GM12865 (cell line): ENCODE measurements at regions not wholly inside any gene's neighbourhood (a gene's known extent, or its start where the extent isn't known, plus 50 kb on each side); places are given as distances from the start of the nearest gene placed in this dataset.

Experiments used
- DNase-seq: peaks from one replicate; pipeline ENCODE4 v3.0.0; 2010; ENCODE audit warnings: low read depth
- H3K4me3 ChIP-seq: 2 replicates; pipeline ENCODE4 v1.5.1; 2011; ENCODE audit warnings: mild to moderate bottlenecking, low read depth, low read length, control low read depth
- TF ChIP-seq, protein P1 (sequence below): IDR thresholded peaks from 2 replicates; pipeline ENCODE4 v1.5.1; 2011; ENCODE audit warnings: low read length, control low read depth, low read depth, inconsistent platforms; ENCODE audit not compliant: insufficient read depth; ENCODE audit errors: missing control alignments

DNA sequence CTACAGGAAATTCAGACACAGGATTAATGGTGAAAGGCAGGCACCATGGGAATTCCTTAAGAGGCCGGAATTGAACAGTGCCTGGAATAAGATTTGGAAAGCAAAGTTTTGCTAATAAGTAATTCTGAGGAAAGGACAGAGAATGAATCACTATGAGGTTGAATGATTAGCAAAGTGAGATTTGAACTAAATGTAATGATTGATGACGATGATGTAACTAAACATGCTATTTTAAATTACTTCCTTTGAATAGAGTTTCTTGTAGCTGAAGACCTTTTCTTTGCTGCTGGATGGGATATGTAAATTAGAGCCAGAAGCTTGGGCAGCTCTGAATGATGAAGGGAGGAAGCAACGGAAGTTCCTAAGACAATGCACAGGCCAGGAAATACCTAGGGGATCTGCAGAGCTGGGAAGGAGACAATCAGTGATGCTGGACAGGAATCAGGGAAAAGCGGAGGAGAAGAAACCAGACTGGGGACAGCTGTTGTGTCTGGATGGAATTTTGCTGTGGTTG, 482.0 kb downstream of the PSAT1 start:
- H3K4me3 ChIP-seq = no peak overlapping the region
- TF ChIP-seq, protein P1, sequence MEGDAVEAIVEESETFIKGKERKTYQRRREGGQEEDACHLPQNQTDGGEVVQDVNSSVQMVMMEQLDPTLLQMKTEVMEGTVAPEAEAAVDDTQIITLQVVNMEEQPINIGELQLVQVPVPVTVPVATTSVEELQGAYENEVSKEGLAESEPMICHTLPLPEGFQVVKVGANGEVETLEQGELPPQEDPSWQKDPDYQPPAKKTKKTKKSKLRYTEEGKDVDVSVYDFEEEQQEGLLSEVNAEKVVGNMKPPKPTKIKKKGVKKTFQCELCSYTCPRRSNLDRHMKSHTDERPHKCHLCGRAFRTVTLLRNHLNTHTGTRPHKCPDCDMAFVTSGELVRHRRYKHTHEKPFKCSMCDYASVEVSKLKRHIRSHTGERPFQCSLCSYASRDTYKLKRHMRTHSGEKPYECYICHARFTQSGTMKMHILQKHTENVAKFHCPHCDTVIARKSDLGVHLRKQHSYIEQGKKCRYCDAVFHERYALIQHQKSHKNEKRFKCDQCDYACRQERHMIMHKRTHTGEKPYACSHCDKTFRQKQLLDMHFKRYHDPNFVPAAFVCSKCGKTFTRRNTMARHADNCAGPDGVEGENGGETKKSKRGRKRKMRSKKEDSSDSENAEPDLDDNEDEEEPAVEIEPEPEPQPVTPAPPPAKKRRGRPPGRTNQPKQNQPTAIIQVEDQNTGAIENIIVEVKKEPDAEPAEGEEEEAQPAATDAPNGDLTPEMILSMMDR = no peak
- DNase-seq = no peak

GRCh38 chr9:78781681-78782080, 484.8 kb downstream of the PSAT1 start:
- TF ChIP-seq, protein P1 = no peak
- DNase-seq = no peak
- H3K4me3 ChIP-seq = no peak overlapping the region

GRCh38 chr9:78782234-78782633, 485.3 kb downstream of the PSAT1 start:
- DNase-seq = no peak
- H3K4me3 ChIP-seq = no peak overlapping the region
- TF ChIP-seq, protein P1 = no peak

- DNase-seq = no peak
- no peak overlapping the region for H3K4me3 ChIP-seq
- TF ChIP-seq, protein P1 = no peak
Observed at GRCh38 chr9:78782858-78783257, 485.9 kb downstream of the PSAT1 start.

GRCh38 chr9:78783743-78784142, 486.8 kb downstream of the PSAT1 start:
- TF ChIP-seq, protein P1 = no peak
- DNase-seq = no peak
- no peak overlapping the region for H3K4me3 ChIP-seq

GRCh38 chr9:78786794-78787193, 489.9 kb downstream of the PSAT1 start:
- TF ChIP-seq, protein P1 = no peak
- no peak for DNase-seq

GRCh38 chr9:78788101-78788500, 491.2 kb downstream of the PSAT1 start:
- TF ChIP-seq, protein P1 = no peak
- no peak for DNase-seq
- no peak overlapping the region for H3K4me3 ChIP-seq

More at GRCh38 chr9:78786794-78787193, 489.9 kb downstream of the PSAT1 start:
- no peak overlapping the region for H3K4me3 ChIP-seq
